Activated T-helper 1 cell treated with anti-CD3 and anti-CD28 coated beads, Interleukin-2, amount 50 U/mL, for 16 hours (primary cell): ENCODE measurements at regions not wholly inside any gene's neighbourhood (a gene's known extent, or its start where the extent isn't known, plus 50 kb on each side); places are given as distances from the start of the nearest gene placed in this dataset.

Source experiments
- DNase-seq, 2 donors: peaks; one replicate each; pipeline ENCODE4 v3.0.0-alpha.2; 2020; ENCODE audit warnings: low read depth in 1 of 2, low spot score in 1 of 2

DNA sequence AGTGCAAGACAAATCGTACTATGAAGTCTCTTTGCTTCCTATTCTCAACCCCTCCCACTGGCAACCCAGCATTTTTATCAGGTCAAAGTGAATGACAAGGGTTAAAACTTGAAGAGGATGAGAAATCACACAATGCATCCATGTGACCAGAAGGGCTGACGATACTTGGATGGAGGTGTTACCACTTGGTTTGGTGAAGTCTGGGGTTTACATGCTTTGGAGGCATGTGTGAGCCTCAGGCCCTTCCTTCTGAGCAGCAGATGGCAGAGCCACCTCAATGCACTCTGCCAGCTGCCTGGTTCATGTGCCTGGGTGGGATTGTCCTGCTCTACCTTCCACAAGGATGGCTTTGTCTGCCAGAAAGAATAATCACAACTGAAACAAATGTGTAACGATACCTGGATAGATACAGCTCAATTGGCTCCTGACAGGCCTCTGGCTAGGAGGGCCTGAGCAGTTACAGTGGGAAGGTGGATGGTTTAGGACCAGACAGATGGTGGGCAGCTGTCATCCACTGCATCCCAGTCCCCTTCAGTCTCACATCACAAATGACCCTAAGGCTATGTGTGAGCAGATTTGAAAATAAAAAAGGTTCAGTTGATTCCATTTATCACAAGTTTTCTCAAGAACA is 51.5 kb upstream of the CNIH3 start:
- DNase-seq, result no peak

DNA sequence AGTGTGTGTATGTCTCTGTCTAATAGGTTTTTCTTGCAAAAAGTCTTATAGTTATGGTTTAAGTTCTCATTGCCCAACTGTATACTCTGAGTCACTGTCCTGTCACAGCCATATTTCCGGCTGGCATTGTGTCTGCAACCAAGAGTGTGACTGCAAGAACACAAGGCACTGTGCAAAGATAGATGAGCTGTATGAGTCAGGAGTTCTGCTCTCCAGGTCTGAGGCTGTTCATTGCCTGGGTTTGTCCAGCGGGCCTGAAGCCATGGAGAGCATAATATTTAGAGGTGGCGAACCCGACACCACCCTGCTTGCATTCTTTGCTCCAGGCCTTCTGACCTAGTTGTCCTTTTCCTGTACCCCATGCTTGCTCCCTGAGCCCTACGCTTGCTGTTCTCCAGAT is 50.9 kb upstream of the CNIH3 start:
- DNase-seq, result no peak

DNA sequence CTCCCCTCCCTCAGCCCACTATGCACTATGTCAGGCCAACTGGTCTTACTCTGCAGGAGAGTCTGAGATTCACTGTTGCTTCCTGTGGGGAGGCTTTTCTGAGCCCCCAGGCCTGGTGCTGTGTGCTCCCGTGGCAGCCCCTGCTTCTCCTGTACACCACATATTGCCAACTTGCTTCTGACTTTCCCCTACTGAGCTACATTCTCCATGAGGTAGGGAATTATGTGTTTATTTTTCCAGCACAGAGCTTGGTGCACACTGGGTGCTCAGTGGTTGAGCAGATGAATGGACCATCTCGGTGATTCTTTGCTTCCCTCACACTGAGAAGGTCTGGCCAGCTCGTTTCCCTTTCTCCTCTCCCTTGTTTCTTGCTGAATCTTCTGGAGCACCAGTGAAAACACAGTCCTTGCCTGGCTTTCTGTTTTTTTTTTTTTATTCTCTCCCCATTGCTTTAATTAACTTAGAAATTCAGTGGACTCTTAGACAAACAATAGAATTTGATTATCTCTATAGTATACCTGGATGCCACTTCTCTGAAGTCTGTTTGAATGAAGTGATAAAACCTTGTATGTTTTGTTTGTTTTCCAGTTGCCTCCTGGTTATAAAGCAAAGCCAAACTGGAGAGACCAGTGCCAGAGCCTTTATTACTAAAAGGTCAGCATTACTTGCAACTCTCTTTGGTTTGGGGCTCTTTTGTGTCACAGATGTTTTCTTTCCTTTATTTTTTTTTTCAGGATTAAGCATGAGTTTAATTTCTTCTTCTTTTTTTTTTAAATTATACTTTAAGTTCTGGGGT is 50.3 kb upstream of the CNIH3 start:
- no peak for DNase-seq
